Left ventricle myocardium superior (tissue), 1 donor: ENCODE measurements at regions not wholly inside any gene's neighbourhood (a gene's known extent, or its start where the extent isn't known, plus 50 kb on each side); places are given as distances from the start of the nearest gene placed in this dataset.
A peak's percentile ranks its signal among the peaks of the same experiment; 100 is the strongest.

Experiments
- ATAC-seq: fragments of 200-7000 bp; cut with Tn5 transposase; one replicate; pipeline ENCODE4 v1.9.1; 2020; ENCODE audit warnings: mild to moderate bottlenecking, moderate library complexity
- DNase-seq: peaks from one replicate; pipeline ENCODE4 v3.0.0-alpha.2; 2020
- intact Hi-C: fragments of 100-400 bp; cut with micrococcal nuclease; formaldehyde crosslinking; loops from one replicate; pipeline ENCODE4 v1.11.0; 2022
- donor health status: DM: no; HTN: yes; CAD: no; lungs with severe emphysema.

- DNase-seq (no peak), ATAC-seq (no peak)
- intact Hi-C loops, result no loop called here
Observed at GRCh38 chr11:116115801-116116200, 611.6 kb upstream of the CADM1 start.

DNA sequence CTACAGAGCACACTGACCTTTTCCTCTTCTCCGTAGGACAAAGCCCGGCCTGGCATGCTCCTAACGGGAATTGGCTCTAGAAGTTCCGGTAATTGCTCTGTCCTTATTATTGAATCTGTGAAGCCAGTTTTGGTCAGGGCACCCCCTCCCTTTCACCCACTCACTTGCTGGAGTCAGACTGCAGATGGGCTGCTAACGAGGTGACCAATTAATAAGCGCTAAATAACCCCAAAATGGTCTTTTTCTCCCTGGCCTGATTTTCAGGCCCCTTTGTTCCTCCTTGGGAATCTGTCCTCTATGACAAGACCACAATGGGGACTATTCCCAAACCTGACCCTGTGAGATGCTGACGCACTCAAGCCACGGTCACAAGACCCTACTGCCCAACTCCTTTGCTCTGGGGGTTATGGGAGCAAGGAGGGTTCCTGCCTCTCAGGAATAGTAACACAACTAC, 610.0 kb upstream of the CADM1 start:
- ATAC-seq (no peak), DNase-seq (no peak)
- intact Hi-C loops, result no loop called here

DNA sequence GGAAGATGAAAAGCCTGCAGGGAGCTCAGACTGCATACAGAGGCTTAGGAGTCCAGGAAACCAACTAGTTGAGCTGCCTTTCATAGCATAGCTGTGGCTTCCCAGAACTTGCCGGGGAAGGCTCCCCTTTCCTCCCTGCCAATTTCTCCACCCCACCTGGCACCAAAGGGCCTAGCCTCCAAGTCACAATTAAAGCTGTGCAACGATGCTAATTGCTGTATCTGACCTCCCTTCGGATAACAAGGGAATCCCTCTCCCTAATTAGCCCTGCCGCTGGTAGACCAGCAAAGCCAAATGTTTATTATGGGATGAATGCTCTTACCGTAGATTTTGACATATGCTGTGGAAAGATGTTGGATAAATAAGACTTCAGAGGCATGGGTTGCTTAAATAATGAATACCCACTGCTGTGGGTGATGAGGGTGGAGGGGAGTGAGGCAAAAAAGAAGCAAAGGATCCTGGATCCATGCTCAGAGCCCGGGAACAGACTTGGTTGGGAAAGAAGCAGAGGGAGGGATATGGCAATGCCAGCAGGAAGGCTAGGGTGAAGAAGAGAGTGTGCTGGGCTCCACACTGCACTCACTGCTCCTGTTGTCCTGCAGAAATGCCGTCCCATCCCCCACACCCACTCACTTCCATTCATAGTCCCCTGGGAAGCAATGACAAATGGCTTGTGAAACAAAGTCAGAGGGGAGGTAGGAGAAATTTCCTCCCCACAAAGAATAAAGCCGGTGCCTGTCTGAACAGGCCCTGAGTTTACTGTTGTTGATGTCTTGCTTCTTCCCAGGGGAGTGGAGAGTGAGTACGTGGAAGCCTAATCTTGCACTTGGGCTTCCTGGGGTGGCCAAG, 608.1 kb upstream of the CADM1 start:
- ATAC-seq (no peak), DNase-seq (no peak)
- intact Hi-C loops, result no loop called here

DNA sequence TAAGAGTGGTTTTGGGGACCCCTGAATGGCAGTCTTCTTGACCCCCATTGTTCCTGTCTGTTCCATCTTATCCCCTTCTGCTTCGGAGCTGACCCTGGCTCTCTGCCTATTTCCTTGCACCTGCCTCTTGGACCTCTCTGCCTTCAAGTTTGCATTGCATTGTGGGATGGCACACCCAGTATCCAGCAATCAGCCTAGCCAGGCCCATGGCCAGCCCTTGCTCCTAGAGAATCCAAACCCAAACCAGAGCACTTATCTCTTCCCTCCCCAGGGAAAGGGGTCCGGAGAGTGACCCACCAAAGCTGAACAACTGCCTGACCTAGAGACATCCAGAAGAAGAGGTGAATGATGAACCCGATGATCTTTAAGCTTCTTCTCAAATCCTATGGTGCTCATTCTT, 607.3 kb upstream of the CADM1 start:
- ATAC-seq (no peak), DNase-seq (no peak)
- intact Hi-C loops, result no loop called here

DNA sequence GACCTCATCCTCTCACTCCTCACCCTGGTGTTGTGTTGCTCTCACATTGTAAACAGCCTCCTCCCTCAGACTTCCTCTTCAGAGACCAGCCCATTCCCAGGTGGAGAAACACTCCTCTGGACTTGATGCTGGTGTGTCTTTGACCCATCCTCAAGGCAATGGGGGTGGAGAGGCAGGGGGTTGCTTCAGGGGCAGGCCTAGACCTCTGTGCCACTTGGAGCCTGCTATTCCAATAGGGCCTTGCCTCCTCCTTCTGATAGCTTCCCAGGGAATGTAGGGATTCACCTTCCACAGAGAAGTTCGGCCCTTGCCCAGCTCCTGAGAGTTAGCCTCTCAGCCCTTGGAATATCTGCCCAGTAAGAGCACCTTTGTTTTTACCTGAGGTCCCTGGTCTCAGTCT, 606.6 kb upstream of the CADM1 start:
- no peak for ATAC-seq
- intact Hi-C loops, result no loop called here

DNA sequence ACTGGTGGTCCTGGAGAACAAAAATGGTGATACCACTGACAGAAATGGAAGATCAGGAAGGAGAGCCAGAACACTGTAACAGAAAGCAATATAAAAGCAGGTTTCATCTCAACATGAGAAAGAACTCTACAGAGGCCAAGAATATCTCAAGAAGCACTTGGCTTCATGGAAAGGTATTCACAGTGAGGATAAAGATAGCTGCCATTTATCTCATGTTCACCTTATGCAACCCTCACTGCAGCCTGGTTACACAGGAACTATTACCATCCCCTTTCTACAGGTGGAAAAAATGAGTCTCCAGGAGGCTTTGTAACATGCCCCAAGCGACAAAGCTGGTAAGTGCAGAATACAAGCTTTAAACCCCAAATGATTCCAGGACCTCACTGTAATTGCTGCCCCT, 606.1 kb upstream of the CADM1 start:
- intact Hi-C loops, result no loop called here
- DNase-seq (no peak), ATAC-seq (peak; percentile 82)

More for the DNA sequence above, 606.6 kb upstream of the CADM1 start:
- DNase-seq, result no peak

- intact Hi-C loops, result no loop called here
- DNase-seq (no peak), ATAC-seq (peak; percentile 51)
Observed at GRCh38 chr11:116109228-116109627, 605.0 kb upstream of the CADM1 start.

DNA sequence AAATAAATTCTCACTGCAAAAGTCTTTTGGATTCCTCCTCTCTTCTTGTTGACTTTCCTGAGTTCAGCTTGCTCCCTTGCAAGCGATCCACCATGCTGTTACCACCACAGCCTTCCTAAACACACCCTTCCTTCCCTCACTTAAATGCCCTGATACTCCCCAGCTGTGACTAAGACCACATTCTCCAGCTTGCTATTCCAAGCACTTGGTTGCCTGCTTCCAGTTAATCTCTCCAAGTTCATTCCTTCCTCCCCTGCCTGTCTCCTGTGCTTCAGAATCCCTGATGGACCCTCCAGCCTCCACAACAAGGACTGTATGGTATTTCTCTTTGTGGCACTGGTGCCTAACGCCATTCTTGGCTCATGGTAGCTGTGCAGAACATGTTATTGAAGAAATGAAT, 603.9 kb upstream of the CADM1 start:
- no peak for ATAC-seq
- DNase-seq, result no peak
- intact Hi-C loops, result no loop called here

DNA sequence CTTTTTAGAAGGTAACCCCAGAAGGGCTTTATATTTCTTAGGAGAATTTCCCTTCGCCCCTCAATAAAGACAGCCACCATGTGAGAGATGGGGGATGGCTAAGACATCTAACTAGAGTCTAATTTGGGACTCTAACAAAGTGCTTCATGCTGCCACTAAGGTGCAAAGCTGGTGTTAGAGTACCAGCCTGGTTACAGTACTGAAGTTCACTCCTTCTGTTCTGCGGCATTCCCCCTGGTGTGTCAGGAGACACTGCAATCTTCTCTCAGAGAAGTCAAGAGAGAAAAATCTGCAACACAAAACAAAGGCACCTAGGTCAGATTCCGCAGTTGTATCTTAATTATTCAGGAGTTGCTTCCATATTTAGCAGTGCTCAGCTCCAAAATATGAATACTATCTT, 603.0 kb upstream of the CADM1 start:
- intact Hi-C loops, result no loop called here
- DNase-seq, result no peak
- ATAC-seq, result no peak

DNA sequence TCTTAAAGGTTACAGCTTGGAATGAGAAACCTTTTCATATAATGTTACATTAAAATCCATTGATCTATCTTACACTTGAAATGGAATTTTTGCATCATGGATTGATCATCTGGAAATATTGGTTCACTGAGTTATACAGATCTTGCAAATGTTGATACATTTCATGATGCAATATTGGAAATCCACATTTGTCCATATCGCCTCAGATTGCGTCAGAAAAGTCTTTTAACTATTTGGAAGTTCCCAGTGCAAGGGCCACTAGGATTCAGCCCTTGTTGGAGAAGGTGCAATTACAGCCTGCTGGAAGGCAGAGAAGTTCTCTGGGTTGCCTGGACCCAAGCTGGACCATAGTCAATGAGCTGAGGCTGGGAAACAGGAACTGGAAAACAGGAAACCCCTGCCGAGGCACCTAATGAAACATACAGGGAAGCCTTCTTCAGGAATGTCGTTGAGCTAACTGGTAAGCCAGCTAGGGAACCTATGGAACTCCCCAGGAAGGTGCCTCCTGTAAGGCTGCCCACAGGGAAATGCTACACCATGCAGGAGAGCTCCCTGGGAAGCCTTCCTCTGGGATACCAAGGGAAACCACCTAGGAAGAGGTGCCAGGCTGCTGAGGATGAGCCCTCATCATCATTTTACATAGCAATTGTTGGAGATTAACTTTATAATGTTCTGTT, 600.4 kb upstream of the CADM1 start:
- DNase-seq, result no peak
- ATAC-seq, result no peak
- intact Hi-C loops, result no loop called here

DNA sequence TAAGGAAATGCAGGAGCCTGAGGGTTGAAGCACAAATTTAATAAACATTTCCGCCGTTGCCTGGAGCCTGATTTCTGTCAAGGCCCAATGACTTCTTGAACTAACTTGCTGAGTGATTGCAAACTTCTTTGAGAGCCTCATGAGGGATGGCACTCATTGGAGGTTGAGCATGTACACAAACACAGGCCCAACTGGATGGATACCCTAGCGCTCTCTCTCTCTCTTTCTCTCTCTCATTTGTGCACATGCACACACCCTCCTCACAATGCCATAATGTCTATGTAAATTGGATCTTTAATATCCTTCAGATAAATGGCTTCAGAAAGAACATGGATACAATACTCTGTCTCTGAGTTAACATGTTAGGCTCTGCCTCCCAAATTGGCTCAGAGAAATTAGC, 597.7 kb upstream of the CADM1 start:
- intact Hi-C loops, result no loop called here
- ATAC-seq, result no peak

GRCh38 chr11:116100016-116100415, 595.8 kb upstream of the CADM1 start:
- no peak for ATAC-seq
- intact Hi-C loops, result no loop called here
- no peak for DNase-seq

More for the DNA sequence above, 597.7 kb upstream of the CADM1 start:
- no peak for DNase-seq

GRCh38 chr11:116099541-116099940, 595.3 kb upstream of the CADM1 start:
- ATAC-seq, result no peak
- intact Hi-C loops, result no loop called here
- no peak for DNase-seq

DNA sequence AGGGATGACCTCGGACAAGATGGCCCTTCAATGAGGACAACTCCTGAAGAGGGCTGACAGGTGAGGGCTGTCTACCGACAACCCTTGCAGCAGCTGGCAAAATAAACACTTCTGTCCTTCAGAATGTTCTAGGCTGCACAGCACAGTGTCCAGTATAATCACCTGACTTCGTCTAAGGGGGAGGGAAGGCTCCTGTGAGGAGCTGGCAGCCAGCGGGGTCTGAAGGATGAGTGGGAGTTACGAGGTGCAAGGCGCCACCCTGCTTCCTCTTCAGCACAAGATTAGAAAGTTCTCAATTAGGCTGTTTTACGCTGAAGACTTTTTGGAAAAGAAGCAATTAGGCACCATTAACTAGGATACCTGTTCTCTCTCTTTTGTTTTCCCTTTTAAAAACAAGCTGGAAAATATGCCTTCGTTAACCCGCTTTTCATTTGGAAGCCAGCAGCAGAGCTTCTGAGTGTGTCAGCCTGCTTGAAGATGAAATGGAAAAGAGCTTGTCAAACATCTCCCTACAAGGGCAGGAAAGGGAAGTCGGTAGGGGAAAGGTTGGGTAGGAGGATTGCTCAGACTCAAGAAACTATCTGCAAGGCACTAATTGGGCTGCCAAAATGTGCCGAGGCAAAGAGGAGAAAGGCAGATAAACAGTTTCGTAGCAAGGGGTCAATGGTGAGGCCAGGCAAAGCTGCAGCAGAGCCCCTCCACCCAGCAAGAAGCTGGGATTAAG, 592.2 kb upstream of the CADM1 start:
- intact Hi-C loops, result no loop called here
- no peak for DNase-seq

DNA sequence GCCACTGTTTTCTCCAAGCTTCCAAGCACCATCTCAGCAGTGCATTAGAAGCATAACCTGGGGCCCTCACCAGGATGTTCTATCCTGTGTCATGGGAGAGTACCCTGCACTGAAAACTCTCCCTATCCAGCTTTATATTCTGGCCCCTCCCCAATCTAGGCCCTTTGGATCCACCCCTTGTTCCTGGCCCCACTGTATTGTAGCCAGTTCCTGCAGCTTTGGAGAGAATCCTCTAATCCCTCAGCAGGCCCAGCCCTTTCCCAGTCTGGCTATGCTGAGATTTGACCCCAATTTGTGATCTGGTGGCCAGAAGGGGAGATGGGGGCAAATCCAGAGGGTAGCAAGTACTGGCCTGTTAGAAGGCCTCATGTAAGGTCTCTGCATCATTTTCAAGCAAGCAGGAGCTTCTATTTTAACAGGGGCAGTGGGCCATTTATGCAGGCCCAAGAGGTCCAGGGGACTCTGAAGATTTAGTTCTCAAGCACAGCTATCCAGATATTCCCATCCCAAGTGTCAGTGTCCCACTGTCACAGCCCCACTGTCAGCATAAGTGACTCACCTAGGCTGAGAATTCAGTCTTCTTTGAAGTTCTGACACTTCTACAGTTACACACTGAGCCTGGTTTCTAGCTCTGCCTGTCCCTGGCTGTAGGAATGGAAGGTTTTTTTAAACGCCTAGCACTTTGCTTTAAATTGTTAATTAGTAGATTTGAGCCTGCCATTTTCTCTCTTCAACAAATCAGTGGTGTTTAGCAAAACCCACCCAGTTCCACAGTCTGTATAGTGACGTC, 589.5 kb upstream of the CADM1 start:
- DNase-seq (no peak), ATAC-seq (no peak)
- intact Hi-C loops, result no loop called here

More for the DNA sequence above, 592.2 kb upstream of the CADM1 start:
- no peak for ATAC-seq

GRCh38 chr11:116093065-116093464, 588.9 kb upstream of the CADM1 start:
- ATAC-seq (no peak), DNase-seq (no peak)
- intact Hi-C loops, result no loop called here

- intact Hi-C loops, result no loop called here
- no peak for DNase-seq
- ATAC-seq, result no peak
Observed at GRCh38 chr11:116086426-116086825, 582.2 kb upstream of the CADM1 start.

GRCh38 chr11:116085031-116085635, 580.9 kb upstream of the CADM1 start:
- intact Hi-C loops, result no loop called here
- ATAC-seq (no peak), DNase-seq (no peak)

DNA sequence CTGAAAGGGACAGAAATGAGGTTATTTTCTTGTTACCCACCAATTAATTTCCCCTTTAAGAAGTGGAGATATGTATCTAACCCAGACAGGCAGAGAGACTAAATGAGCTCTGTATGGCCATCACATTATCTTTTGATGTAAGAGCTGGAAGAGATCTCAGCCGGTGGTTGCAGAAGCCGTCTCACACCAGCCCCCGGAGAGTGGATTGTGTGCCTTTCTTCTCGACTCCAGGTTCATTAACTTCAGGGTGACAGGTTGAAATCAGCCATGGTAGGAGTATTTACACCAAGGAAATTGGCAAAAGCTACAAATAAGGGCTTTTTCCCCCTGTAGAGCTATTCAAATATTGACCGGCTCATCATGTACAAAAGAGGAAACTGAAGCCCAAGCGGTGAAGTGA, 580.3 kb upstream of the CADM1 start:
- no peak for ATAC-seq
- no peak for DNase-seq
- intact Hi-C loops, result no loop called here
